MV-4-11 (cell line): ENCODE measurements at regions not wholly inside any gene's neighbourhood (a gene's known extent, or its start where the extent isn't known, plus 50 kb on each side); places are given as distances from the start of the nearest gene placed in this dataset.
"Not testable (repeated sequence)": the region's sequence is repeated elsewhere in the genome, so short reads cannot be mapped to it uniquely, and the experiment has no call there.

Experiments used
- DNase-seq: peaks from one replicate; lab custom pipeline; 2025; lab: John Stamatoyannopoulos, UW

DNA sequence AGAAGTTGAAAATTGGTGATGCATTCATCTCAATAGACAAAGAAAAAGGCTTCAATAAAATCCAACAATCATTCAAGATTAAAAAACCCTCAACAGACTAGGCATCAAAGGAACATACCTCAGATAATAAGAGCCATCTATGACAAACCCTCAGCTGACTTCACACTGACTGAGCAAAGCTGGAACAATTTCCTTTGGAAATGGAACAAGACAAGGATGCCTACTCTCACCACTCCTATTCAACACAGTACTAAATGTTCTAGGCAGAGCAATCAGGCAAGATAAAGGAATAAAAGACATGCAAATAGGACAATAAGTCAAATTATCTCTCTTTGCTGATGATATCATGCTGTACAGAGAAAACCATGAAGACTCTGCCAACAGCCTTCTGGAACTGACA lies 1188.1 kb downstream of the DTWD2 start:
- no peak for DNase-seq

DNA sequence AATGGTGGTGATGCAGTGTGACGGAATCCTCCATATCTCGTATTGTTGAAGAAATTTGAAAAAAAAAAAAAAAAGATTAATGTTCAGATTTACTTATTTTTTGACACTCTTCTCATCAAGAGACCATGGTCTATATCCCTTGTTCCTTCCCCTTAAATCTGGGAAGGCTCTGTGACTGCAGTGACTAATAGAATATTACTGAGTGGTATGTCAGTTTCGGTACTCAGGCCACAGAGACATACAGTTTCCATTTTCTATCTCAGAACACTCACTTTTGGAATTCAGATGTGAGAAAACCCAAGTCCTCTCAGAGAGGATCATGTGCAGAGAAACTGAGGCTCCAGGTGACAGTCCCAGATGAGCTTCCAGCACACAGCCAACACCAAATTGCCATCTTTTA lies 1193.5 kb downstream of the DTWD2 start:
- no peak for DNase-seq

DNA sequence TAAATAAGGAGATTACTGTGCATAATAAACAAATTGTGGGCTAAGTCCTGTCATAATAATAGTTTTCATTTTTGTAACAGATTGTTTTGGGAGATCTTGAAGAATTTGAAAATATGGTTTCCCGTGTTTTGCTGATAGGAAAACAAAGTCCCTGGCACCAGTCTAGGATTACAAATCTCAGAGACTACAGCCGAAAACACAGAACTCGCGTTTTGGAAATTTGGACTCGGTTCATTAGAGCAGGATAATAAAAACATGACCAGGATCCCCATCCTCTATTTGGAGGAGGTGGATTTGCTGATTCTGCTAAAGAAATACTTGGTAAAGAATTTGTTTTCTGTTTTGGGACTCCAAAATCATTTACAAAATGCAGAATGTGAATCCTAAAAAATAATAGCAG lies 1194.4 kb downstream of the DTWD2 start:
- DNase-seq = no peak

DNA sequence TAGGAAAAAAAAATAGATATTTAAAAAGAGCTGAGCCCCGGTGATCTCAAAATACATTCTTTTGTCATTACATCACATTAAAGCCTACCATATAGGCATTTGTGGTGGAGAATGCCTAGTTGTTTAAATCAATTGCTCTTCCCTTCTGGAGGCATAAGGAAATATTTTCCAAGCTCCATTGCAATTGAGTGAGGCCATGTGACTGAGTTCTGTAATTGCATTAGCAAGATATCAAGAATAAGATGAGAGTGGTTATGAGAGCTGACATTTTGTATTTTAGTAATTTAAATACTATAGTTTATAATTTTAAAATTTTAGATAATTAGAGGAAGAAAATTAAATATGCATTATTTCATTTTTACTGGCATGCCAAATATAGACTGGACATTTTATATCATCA lies 1195.9 kb downstream of the DTWD2 start:
- DNase-seq = no peak

DNA sequence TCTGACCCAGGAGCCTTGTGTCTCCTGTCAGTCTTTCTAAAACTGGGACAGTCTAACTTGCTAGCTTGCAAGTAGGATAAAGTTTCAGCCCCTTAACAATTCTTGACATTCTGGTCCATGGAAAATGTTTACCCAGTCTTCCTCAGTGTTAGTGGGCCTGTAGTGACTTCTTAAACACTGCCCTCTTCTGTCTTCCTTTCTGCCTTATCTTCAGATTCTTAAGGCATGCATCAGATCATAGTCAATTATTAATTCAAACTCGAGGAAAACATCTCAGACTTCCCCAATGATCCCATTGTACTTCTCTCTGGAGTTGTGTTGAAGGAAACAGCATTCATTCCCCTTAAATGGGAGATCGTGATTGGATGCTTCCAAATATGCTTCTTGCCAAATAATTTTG lies 1199.8 kb downstream of the DTWD2 start:
- DNase-seq = no peak

DNA sequence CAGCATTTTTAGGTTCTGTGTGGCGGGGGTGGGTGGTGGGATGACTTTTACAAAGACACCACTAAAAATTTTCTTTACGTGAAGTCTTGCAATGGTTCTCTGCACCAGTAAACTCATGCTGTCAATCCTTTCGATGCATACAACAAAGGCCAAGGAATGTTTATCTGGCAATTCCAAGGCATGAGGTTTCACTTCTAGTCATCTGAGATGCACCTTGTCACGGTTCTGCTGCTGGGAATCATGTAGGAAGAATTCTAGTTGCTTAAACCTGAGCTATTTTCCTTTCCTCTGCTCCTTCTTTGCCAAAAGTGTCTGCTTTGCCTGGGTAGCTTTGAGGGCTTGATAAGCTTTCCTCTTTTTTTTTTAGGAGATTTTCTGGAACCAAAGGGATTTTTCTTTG lies 1204.5 kb upstream of the SEMA6A start:
- no peak for DNase-seq

DNA sequence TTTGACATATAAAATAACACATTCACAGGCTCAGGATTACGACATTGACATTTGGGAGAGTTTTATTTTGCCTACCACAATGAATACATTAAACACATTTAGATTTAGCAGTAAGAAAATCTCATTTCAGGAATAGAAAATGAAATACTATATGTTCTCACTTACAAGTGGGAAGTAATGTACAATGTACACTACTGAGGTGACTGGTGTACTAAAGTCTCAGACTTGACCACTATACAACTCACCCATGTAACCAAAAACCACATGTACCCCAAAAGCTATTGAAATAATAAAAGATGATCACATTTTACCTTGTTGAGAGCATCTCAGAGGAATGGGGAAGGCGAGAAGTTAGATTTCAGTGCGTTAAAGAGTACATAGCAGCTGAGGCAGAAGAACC lies 1202.4 kb upstream of the SEMA6A start:
- DNase-seq = no peak

DNA sequence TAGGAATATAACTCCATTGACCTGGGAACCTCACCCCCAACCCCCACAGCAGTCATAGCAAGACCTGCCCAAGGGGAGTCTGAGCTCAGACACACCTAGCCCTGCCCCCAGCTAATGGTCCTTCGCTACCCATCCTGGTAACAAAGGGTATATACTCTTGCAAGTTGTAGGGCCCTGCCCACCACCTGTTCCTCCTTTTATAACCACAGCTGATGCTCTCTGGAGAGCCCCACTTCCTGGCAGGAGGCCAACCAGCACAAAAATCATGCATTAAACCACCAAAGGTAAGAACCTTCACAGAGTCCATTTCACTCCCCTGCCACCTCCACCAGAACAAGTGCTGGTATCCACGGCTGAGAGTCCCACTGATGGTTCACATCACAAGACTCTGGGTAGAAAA lies 1195.3 kb upstream of the SEMA6A start:
- DNase-seq = no peak

DNA sequence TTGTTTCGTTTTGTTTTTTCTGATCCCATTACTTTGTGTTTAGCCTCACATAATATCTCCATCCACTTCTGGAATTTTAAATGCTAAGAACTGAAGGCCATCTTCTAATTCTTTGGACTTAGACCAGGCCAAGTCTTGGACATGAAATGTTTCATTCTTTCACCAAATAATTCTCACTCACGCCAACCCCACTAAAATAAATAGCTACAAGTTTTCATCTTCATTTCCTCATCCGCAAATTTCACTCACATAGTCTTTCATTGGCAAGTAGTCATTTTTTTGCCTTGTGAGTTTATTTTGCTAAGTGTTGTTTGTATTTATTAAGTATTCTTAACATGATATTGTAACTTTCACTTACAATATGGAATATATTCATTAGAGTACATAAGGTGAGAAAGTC lies 1188.6 kb upstream of the SEMA6A start:
- DNase-seq = no peak

DNA sequence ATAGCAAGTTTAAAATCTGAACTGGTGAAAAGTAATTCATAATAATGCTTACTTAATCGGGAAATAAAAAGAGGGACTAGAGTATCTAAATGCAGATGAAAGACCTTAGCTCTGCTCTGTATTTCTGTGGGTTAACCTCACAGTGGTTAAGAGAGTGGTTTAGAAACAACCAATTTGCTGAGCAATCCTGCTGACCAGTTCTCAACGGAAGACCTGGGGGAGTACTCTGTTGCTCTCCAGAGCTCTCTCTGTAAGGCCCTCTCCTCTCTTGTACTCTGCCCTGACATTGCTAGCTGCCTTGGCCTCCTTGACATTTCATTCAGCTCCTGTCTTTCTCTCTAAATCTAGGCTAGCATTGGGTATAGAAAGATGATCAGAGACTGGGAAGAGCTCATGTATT lies 1186.6 kb upstream of the SEMA6A start:
- DNase-seq = peak; percentile 57

DNA sequence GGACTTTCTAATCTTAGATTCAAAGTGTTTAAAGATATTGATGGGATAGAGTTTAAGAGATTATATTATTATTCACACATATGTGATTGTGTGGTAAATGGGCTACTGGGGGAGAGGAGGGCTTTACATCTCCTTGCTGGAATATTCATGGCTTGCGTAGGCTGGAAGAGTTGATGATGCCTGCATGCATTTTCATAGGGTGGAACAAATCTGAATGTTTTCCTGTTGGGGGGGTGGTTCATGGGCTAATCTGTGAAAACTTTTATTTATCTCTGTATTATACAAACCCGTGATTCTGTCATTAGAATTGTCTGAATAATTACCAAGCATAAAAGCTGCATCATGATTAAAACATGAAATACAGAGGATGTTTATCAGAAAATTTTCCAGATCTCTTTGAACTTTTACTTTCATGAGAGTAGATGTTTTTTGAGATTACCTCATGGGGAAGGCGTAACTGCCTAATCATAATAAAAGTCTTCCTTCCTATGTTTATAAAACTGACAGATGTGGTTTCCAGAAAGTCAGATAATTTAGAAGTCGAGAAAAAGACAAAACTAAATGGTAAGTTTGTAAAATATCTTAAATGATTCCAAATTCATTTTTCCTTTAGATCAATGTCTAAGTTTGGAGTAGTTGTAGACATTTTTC lies 1185.4 kb upstream of the SEMA6A start:
- DNase-seq = no peak

DNA sequence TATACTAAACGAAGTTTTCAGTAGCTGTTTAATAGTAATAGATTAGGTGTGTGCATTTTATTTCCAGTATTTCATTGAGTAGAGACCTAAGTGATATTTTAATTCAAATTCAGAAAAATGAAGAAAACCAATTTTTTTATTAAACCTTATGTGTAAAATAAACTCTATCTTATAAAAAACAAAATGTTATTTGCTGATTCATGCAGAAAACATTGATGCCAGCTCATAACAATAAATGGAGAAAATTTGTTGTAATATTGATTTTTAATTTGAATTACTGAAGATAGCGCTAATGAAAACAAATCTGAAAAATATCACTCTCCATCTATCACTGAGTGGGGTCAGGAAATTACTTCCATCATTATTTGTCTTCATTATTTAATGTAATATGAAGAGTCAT lies 1177.8 kb upstream of the SEMA6A start:
- no peak for DNase-seq

DNA sequence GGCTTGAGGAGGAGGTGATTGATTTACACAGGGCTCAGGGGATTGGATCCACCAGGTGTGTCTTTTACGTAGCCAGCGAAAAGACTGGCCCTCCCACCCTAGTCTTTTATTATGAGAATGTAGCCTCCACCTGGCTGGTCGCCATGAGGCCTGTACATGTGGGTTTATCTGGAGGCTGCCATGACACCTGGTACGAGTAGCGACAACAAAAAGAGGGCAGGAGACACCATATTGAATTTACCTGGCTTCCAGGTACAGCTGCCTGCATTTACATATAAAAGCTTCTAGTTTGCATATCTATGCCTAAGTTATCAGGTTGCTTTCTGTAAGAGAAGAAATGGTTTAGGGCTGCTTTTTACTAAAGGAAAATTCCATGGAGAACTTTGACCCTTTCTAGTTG lies 1173.7 kb upstream of the SEMA6A start:
- DNase-seq = no peak

DNA sequence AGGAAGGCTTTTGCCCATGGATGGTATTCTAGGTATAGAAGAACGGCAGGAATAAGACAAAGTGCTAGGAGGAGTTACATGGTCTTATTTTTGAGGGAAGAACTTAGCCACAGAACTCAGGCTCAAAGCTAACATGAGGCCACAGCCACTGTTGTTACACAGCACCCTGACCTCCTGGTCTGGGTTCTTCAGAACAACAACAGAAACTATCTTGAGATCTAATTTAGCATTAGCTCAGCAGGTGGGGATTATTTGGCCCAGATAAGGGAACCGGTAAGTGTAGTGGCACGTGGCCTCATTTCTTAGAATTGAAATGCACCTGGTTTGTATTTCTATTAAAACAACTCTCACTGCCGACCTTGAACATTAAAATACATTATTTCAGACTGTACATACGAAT lies 1168.7 kb upstream of the SEMA6A start:
- DNase-seq = no peak

DNA sequence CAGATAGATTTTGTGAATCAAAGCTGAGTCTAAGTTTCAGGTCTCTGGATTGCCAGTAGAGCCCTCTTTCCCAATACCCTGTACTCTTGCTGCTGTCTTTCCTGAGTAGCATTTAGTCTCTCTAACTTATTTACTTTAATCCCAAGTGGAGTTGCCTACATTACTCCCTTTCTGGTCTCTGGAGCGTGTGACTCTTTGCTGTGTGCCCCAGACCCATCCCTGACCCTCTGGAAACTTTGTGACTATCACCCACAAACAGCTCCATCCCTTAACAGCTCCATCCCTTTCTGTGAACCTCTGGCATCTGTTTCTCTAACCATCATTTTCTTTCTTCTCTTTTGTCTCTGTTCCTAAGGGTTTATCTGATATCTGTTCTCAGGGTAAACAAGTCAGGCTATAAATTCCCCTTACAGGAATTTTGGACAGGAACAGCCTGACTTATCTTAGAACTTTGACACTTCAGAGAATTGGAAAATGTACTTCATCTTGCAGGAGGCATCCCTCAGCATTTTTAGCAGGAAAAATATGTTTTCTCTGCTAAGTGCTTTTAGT lies 1167.1 kb upstream of the SEMA6A start:
- no peak for DNase-seq

DNA sequence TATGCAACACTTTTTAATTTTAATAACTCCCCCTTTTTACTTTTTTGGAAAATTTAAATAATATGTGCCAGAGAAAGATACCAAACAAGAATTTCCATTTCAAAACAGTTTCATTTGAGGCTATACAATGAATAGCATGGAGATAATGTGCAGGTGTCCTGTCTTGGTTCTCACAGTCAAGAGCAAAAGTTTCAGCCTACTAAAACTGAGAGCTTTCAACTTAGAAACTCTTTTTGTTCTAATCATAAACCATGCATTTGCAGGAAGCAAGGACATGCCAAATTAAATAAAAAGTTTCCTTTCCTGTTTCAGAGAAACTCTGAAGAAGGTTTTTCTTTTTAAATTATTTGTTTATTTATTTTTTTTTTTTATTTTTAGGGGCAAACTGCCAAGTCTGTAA lies 1165.6 kb upstream of the SEMA6A start:
- no peak for DNase-seq

DNA sequence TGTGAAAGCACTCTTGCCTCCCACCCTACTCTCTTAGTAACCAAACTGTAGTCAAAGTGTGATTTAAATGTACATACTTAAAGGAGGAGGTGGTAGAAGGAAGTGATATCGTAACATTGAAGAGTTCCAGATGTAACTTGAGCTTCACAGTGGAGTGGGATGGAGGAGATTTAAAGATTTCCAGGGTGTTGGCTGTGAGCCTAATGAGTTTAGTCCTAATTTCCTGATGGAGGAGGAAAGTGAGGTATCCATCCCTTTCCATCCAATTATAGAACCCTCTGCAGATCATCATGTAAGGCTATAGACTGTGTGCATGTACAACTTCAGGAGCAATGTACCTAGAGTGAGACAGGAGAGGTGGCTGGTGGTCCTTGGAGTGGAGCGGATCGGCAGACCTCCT lies 1163.9 kb upstream of the SEMA6A start:
- no peak for DNase-seq

DNA sequence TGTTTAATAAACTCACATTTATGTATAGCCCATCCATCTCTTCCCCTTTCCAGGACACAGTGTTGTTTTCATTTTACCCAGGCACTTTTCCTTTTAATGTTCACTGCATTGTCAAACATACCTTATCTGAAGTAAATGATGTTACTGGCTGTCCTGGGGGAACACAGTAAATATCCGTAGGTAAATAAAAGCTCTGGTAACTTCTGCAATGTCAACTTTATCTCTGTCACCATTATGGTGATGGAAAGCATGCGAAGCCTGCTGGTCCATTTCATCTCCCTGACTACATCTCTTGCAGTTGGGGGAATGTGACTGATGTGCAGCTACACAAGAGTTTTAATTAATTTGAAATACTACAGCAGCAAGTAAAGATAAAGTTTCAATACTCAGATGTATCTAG lies 1162.1 kb upstream of the SEMA6A start:
- DNase-seq = no peak

DNA sequence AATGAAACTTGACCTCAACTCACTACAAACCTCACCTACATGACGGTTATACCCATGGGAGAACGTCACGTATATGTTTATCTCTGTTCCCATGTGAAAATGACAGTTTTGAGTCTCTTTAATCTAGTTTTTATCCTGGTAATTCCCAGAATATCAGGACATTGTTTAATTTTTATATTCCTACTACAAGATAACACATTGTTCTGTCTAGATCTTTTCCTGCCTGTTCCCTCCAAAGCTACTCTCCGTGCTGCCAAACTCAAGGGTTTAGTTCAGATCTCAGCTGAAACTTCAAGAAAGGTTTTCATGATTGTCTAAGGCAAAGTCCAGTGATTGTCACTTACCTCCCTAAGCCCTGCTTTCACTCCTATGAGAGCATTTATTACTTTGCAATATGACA lies 1159.4 kb upstream of the SEMA6A start:
- DNase-seq = no peak

DNA sequence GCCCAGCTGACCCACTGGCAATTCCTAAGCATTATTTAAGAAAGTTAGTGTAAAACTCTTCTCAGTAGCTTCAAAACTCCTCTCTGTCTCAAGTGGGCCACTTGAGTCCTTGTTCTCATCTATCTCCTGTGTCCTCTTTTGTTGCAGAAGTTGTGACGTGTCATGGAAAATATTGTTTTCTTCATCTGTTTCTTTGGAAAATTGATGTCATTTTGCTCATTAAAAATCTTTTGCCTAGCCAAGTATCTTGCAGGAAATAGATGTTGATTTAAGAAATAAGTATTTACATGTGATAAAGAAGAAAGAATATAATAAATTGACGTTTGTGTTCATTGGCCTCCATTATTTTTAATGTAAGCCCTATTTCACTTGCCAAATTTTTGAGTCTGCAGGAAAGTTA lies 1158.4 kb upstream of the SEMA6A start:
- DNase-seq = no peak

DNA sequence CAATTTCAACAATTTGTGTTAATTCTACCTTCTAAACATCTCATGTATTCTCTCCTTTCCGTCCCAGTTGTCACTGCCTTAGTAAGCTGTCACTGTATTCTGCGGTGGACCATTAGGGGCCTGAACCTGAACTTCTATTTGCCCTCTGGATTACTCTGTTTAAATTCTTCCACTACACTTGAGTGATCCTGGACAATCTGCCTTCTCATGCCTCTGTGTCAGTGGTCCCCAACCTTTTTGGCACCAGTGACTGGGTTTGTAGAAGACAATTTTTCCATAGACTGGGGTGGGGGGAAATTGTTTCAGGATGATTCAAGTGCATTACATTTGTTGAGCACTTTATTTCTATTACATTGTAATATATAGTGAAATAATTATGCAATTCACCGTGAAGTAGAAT lies 1157.6 kb upstream of the SEMA6A start:
- DNase-seq = no peak

DNA sequence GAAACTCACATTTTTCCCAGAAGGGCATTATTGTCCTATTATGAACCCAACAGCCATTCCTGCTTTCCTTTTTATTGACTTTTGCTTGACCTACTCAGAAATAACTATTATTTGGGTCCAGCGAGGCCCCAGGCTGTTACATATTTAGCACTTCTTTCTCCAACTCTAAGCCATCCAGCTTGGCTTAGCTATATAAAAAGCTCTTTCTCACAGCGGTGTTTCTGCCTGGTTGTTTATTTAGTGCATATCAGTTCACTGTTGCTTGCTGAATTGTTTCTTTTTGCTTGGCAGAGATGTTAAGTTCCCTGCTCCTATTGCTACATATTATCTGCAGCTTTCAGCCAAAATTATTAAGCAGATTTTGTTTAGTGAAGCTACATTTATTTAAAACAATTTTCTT lies 1156.8 kb upstream of the SEMA6A start:
- DNase-seq = no peak

DNA sequence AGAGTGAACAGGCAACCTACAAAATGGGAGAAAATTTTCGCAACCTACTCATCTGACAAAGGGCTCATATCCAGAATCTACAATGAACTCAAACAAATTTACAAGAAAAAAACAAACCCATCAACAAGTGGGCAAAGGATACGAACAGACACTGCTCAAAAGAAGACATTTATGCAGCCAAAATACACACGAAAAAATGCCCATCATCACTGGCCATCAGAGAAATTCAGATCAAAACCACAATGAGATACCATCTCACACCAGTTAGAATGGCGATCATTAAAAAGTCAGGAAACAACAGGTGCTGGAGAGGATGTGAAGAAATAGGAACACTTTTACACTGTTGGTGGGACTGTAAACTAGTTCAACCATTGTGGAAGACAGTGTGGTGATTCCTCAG lies 1146.2 kb upstream of the SEMA6A start:
- not testable (repeated sequence) for DNase-seq

DNA sequence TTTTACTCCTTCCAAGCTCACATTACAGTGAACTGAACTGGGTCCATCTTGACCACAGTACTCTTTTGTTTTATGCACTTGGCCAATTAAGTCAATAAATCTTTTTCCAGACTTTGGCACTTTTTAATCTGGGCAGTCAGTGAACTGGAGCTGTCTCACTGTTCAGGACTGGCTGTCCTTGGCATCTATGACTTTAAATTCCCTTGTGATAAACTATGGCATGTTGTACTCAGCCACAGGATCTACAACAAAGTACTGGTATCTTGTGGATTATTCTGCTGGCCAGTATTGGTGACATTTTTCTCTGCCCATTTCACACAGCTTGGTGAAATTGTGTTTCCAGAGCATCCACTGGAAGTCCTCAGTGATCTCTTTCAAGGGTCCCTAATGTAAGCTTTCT lies 1144.8 kb upstream of the SEMA6A start:
- DNase-seq = no peak
